ENCODE measurements at regions not wholly inside any gene's neighbourhood (a gene's known extent, or its start where the extent isn't known, plus 50 kb on each side); places are given as distances from the start of the nearest gene placed in this dataset.
A peak's percentile ranks its signal among the peaks of the same experiment; 100 is the strongest.

DNA sequence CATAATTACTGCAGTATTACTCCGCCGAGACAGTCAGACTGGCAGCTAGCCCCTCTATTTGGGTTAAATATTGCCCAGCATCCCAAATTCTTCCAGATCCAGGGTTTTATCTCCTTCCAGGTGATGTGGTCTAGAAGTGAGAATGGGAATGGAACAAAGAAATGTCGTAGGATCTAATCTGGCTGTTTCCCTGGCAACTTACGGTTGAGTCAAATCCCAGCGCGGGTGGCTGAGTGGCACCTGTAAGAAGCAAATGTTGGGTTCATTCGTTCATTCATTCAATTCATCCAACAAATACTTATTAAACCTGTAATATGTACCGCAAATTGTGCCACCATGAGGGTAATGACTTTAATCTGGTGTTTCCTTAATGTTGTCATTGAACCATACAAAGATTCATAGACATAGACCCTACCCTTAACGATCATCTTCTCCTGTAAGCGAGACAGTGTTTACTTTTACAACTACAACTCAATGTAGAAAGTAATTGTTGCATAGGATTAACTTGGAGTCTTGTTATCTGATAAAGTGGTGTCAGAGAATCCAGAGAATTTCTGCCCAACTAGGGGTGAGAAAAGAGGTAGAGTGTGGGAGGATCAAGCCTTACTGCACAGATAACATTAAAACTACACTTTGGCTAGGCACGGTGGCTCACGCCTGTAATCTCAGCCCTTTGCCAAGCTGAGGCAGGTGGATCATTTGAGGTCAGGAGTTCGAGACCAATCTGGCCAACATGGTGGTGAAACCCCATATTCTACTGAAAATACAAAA is 91.3 kb upstream of the ADGRF1 start:
- Histone ChIP-seq H3K27ac (ENCODE audit: low read length) (peak overlapping the region; percentile 68), H3K36me3 (ENCODE audit: control insufficient read depth, insufficient read depth, low read length) (no peaks in the 10 kb centered on the region), H3K9me3 (ENCODE audit: control insufficient read depth, insufficient read depth, low read depth, low read length) (no peaks in the 10 kb centered on the region), H3K4me3 (ENCODE audit: low read depth in 2 of 2, low read length in 2 of 2) (no peak overlapping the region), H3K27me3 (ENCODE audit: control insufficient read depth, insufficient read depth, low read length) (no peaks in the 10 kb centered on the region), H3K4me1 (ENCODE audit: control insufficient read depth, insufficient read depth, low read length) (peaks cover 77% of the 10 kb centered on the region)
- ATAC-seq (no peak), DNase-seq (ENCODE audit: low read depth, low spot score) (no peak)
- POLR2A ChIA-PET = no interaction called here
- in situ Hi-C loops (cut with HindIII; ENCODE audit: low pct_unique_long_range_greater_than_20kb, low sequenced_read_pairs) = no loop called here
- intact Hi-C loops (cut with micrococcal nuclease; ENCODE audit: unreplicated experiment) = no loop called here
- TF ChIP-seq POLR2AphosphoS5 (IDR thresholded peaks at IDR 0.05; ENCODE audit: low read depth, low read length) (no peak), CTCF (IDR thresholded peaks at IDR 0.05) (no peak), SIN3A (IDR thresholded peaks at IDR 0.05; ENCODE audit: borderline replicate concordance, insufficient read depth, low read depth, low read length) (no peak), TCF7L2 (IDR thresholded peaks at IDR 0.05; ENCODE audit: low read depth, low read length) (no peak)
- TF ChIP-seq, protein P1, sequence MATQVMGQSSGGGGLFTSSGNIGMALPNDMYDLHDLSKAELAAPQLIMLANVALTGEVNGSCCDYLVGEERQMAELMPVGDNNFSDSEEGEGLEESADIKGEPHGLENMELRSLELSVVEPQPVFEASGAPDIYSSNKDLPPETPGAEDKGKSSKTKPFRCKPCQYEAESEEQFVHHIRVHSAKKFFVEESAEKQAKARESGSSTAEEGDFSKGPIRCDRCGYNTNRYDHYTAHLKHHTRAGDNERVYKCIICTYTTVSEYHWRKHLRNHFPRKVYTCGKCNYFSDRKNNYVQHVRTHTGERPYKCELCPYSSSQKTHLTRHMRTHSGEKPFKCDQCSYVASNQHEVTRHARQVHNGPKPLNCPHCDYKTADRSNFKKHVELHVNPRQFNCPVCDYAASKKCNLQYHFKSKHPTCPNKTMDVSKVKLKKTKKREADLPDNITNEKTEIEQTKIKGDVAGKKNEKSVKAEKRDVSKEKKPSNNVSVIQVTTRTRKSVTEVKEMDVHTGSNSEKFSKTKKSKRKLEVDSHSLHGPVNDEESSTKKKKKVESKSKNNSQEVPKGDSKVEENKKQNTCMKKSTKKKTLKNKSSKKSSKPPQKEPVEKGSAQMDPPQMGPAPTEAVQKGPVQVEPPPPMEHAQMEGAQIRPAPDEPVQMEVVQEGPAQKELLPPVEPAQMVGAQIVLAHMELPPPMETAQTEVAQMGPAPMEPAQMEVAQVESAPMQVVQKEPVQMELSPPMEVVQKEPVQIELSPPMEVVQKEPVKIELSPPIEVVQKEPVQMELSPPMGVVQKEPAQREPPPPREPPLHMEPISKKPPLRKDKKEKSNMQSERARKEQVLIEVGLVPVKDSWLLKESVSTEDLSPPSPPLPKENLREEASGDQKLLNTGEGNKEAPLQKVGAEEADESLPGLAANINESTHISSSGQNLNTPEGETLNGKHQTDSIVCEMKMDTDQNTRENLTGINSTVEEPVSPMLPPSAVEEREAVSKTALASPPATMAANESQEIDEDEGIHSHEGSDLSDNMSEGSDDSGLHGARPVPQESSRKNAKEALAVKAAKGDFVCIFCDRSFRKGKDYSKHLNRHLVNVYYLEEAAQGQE (IDR thresholded peaks at IDR 0.05; ENCODE audit: insufficient read depth in 1 of 2, low read depth in 2 of 2, low read length in 1 of 2) = no peak
- CTCF ChIA-PET = no interaction called here
- BruUV-seq (replicated peaks) = no TSS peak

DNA sequence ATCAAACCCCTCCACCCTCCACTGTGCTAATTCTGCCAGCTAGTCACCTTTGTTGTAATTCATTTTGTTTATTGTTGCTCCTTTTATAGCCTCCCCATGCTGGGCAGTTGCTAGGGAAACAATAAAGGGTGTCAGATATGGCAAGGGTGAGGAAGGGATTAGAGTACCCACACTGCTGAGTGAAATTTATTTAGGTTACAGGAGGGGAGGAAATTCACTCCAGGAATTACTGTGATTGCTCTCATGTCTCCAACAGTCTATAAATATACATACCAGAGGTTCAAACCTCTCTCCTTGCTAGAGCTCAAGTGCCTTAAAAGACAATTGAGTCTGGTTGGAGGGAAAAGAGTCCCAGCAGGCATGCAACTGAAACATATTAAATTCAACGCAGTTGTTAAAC is 90.6 kb upstream of the ADGRF1 start:
- in situ Hi-C loops (cut with HindIII; ENCODE audit: low pct_unique_long_range_greater_than_20kb, low sequenced_read_pairs) = no loop called here
- Histone ChIP-seq H3K9me3 (ENCODE audit: control insufficient read depth, insufficient read depth, low read depth, low read length) (no peaks in the 10 kb centered on the region), H3K36me3 (ENCODE audit: control insufficient read depth, insufficient read depth, low read length) (no peaks in the 10 kb centered on the region), H3K4me1 (ENCODE audit: control insufficient read depth, insufficient read depth, low read length) (peaks cover 79% of the 10 kb centered on the region), H3K27me3 (ENCODE audit: control insufficient read depth, insufficient read depth, low read length) (no peaks in the 10 kb centered on the region), H3K4me3 (ENCODE audit: low read depth in 2 of 2, low read length in 2 of 2) (no peak overlapping the region), H3K27ac (ENCODE audit: low read length) (peak overlapping the region; percentile 68)
- TF ChIP-seq POLR2AphosphoS5 (IDR thresholded peaks at IDR 0.05; ENCODE audit: low read depth, low read length) = peak; percentile 18; the same call in 1 of the 2 replicates
- peak; percentile 66 for TF ChIP-seq TCF7L2 (IDR thresholded peaks at IDR 0.05; ENCODE audit: low read depth, low read length)
- no peak for TF ChIP-seq CTCF (IDR thresholded peaks at IDR 0.05)
- TF ChIP-seq, protein P1 (IDR thresholded peaks at IDR 0.05; ENCODE audit: insufficient read depth in 1 of 2, low read depth in 2 of 2, low read length in 1 of 2) = no peak
- no TSS peak for BruUV-seq (replicated peaks)
- intact Hi-C loops (cut with micrococcal nuclease; ENCODE audit: unreplicated experiment) = no loop called here
- DNase-seq (ENCODE audit: low read depth, low spot score) (no peak), ATAC-seq (peak; percentile 30)
- CTCF ChIA-PET = no interaction called here
- POLR2A ChIA-PET = no interaction called here
